ENCODE measurements at regions not wholly inside any gene's neighbourhood (a gene's known extent, or its start where the extent isn't known, plus 50 kb on each side); places are given as distances from the start of the nearest gene placed in this dataset.
"Not testable (repeated sequence)": the region's sequence is repeated elsewhere in the genome, so short reads cannot be mapped to it uniquely, and the experiment has no call there.

- not testable (repeated sequence) for H3K4me3 ChIP-seq (ENCODE audit: low read length in 2 of 2); H3K4me1 ChIP-seq (ENCODE audit: control insufficient read depth in 2 of 2, insufficient read depth in 2 of 2, low read length in 2 of 2); H3K27me3 ChIP-seq (ENCODE audit: control insufficient read depth in 2 of 2, insufficient read depth in 2 of 2, low read length in 2 of 2); H3K9ac ChIP-seq (ENCODE audit: low read depth in 1 of 2, low read length in 2 of 2); H3K36me3 ChIP-seq (ENCODE audit: control insufficient read depth in 2 of 2, insufficient read depth in 2 of 2, low read length in 2 of 2); H3K27ac ChIP-seq (ENCODE audit: low read depth in 2 of 2, low read length in 2 of 2)
- peaks cover 21 to 28% of the 10 kb centered on the region in 2 donors for H3K9me3 ChIP-seq (ENCODE audit: control insufficient read depth in 2 of 2, low read length in 2 of 2)
Observed at GRCh38 chr17:26936645-26937044, 357.3 kb upstream of the WSB1 start.

DNA sequence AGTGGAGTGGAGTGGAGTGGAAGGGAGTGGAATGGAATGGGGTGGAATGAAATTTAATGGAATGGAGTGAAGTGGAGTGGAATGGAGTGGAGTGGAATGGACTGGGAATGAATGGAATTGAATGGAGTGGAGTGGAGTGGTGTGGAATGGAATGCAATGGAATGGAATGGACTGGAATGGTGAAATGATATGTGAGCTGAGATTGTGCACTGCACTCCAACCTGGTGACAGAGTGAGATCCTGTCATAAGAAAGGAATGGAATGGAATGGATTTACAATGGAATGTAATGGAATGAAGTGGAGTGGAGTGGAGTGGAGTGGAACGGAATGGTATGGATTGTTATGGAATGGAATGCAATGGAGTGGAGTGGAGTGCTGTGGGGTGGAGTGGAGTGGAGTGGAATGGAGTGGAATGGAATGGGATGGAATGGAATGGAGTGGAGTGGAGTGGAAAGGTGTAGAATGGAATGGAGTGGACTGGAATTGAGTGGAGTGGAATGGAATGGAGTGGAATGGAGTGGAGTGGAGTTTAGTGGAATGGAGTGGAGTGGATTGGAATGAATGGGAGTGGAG, 356.1 kb upstream of the WSB1 start:
- not testable (repeated sequence) for H3K4me3 ChIP-seq (ENCODE audit: low read length in 2 of 2); H3K27ac ChIP-seq (ENCODE audit: low read depth in 2 of 2, low read length in 2 of 2); H3K9ac ChIP-seq (ENCODE audit: low read depth in 1 of 2, low read length in 2 of 2); H3K4me1 ChIP-seq (ENCODE audit: control insufficient read depth in 2 of 2, insufficient read depth in 2 of 2, low read length in 2 of 2); H3K27me3 ChIP-seq (ENCODE audit: control insufficient read depth in 2 of 2, insufficient read depth in 2 of 2, low read length in 2 of 2); H3K36me3 ChIP-seq (ENCODE audit: control insufficient read depth in 2 of 2, insufficient read depth in 2 of 2, low read length in 2 of 2)
- peaks cover 21 to 28% of the 10 kb centered on the region in 2 donors for H3K9me3 ChIP-seq (ENCODE audit: control insufficient read depth in 2 of 2, low read length in 2 of 2)

DNA sequence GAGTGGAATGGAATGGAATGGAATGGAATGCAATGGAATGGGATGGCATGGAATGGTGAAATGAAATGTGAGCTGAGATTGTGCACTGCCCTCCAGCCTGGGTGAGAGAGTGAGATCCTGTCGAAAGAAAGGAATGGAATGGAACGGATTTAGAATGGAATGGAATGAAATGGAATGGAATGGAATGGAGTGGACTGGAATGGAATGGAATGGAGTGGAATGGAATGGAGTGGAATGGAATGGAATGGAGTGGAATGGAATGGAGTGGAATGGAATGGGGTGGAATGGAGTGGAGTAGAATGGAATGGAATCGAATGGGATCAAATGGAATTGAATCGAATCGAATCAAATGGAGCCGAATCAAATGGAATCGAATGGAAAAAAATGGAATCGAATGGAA, 354.2 kb upstream of the WSB1 start:
- H3K4me1 ChIP-seq (ENCODE audit: control insufficient read depth in 2 of 2, insufficient read depth in 2 of 2, low read length in 2 of 2); H3K9ac ChIP-seq (ENCODE audit: low read depth in 1 of 2, low read length in 2 of 2); H3K36me3 ChIP-seq (ENCODE audit: control insufficient read depth in 2 of 2, insufficient read depth in 2 of 2, low read length in 2 of 2); H3K27ac ChIP-seq (ENCODE audit: low read depth in 2 of 2, low read length in 2 of 2); H3K27me3 ChIP-seq (ENCODE audit: control insufficient read depth in 2 of 2, insufficient read depth in 2 of 2, low read length in 2 of 2); H3K4me3 ChIP-seq (ENCODE audit: low read length in 2 of 2): not testable (repeated sequence)
- H3K9me3 ChIP-seq (ENCODE audit: control insufficient read depth in 2 of 2, low read length in 2 of 2) = peaks cover 21 to 28% of the 10 kb centered on the region in 2 donors

DNA sequence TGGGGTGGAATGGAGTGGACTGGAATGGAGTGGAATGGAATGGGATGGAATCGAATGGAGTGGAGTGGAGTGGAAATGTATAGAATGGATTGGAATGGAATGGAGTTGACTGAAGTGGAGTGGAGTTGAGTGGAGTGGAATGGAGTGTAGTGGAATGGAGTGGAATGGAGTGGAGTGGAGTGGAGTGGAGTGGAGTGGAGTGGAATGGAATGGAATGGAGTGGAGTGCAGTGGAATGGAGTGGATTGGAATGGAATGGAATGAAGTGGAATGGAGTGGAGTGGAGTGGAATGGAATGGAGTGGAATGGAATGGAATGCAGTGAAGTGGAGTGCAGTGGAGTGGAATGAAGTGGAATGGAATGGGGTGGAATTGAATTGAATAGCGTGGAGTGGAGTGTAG, 353.3 kb upstream of the WSB1 start:
- not testable (repeated sequence) for H3K4me3 ChIP-seq (ENCODE audit: low read length in 2 of 2); H3K36me3 ChIP-seq (ENCODE audit: control insufficient read depth in 2 of 2, insufficient read depth in 2 of 2, low read length in 2 of 2); H3K9ac ChIP-seq (ENCODE audit: low read depth in 1 of 2, low read length in 2 of 2); H3K27me3 ChIP-seq (ENCODE audit: control insufficient read depth in 2 of 2, insufficient read depth in 2 of 2, low read length in 2 of 2); H3K4me1 ChIP-seq (ENCODE audit: control insufficient read depth in 2 of 2, insufficient read depth in 2 of 2, low read length in 2 of 2); H3K27ac ChIP-seq (ENCODE audit: low read depth in 2 of 2, low read length in 2 of 2)
- H3K9me3 ChIP-seq (ENCODE audit: control insufficient read depth in 2 of 2, low read length in 2 of 2) = peaks cover 21 to 28% of the 10 kb centered on the region in 2 donors

DNA sequence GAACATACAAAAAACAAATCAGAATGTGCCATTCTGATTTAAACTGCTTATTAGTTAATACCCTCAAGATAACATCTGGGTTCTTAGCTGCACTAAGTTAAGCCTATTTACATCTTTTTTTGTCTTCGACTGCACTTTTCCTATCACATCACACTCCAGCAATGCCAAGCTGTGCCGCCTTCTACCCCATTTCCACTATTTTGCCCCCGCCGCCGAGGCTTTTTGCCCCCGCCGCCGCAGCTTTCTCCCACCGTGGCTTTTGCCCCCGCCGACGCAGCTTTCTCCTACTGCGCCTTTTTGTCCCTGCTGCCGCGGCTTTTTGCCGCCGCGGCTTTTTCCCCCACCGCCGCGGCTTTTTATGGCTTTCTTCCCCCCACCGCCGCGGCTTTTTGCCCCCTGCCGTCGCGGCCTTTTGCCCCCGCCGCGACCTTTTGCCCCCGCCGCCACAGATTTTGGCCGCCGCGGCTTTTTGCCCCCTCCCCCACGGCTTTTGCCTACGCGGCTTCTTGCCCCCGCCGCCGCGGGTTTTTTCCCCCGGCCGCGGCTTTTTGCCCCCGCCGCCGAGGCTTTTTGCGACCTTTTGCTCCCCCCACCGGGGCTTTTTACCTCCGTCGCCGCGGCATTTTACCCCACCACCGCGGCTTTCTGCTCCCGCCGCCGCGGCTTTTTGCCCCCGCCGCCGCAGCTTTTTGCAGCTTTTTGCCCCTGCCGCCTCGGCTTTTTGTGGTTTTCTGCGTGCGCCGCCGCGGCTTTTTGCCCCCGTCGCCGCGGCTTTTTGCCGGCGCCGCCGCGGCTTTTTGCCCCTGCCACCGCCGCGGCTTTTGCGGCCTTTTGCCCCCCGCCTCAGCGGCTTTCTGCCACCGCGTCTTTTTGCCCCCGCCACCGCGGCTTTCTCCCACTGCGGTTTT, 331.4 kb upstream of the WSB1 start:
- no peak overlapping the region for H3K9ac ChIP-seq (ENCODE audit: low read depth in 1 of 2, low read length in 2 of 2)
- no peaks in the 10 kb centered on the region for H3K27me3 ChIP-seq (ENCODE audit: control insufficient read depth in 2 of 2, insufficient read depth in 2 of 2, low read length in 2 of 2)
- H3K4me3 ChIP-seq (ENCODE audit: low read length in 2 of 2) = no peak overlapping the region
- H3K4me1 ChIP-seq (ENCODE audit: control insufficient read depth in 2 of 2, insufficient read depth in 2 of 2, low read length in 2 of 2) = no peaks in the 10 kb centered on the region
- H3K9me3 ChIP-seq (ENCODE audit: control insufficient read depth in 2 of 2, low read length in 2 of 2) = no peaks in the 10 kb centered on the region
- no peak overlapping the region for H3K27ac ChIP-seq (ENCODE audit: low read depth in 2 of 2, low read length in 2 of 2)
- no peaks in the 10 kb centered on the region for H3K36me3 ChIP-seq (ENCODE audit: control insufficient read depth in 2 of 2, insufficient read depth in 2 of 2, low read length in 2 of 2)

- Histone ChIP-seq H3K4me1 (ENCODE audit: control insufficient read depth in 2 of 2, insufficient read depth in 2 of 2, low read length in 2 of 2) (no peaks in the 10 kb centered on the region), H3K9me3 (ENCODE audit: control insufficient read depth in 2 of 2, low read length in 2 of 2) (no peaks in the 10 kb centered on the region), H3K27ac (ENCODE audit: low read depth in 2 of 2, low read length in 2 of 2) (no peak overlapping the region), H3K27me3 (ENCODE audit: control insufficient read depth in 2 of 2, insufficient read depth in 2 of 2, low read length in 2 of 2) (no peaks in the 10 kb centered on the region), H3K4me3 (ENCODE audit: low read length in 2 of 2) (no peak overlapping the region), H3K9ac (ENCODE audit: low read depth in 1 of 2, low read length in 2 of 2) (no peak overlapping the region), H3K36me3 (ENCODE audit: control insufficient read depth in 2 of 2, insufficient read depth in 2 of 2, low read length in 2 of 2) (no peaks in the 10 kb centered on the region)
Observed at GRCh38 chr17:26963163-26963503, 330.8 kb upstream of the WSB1 start.

DNA sequence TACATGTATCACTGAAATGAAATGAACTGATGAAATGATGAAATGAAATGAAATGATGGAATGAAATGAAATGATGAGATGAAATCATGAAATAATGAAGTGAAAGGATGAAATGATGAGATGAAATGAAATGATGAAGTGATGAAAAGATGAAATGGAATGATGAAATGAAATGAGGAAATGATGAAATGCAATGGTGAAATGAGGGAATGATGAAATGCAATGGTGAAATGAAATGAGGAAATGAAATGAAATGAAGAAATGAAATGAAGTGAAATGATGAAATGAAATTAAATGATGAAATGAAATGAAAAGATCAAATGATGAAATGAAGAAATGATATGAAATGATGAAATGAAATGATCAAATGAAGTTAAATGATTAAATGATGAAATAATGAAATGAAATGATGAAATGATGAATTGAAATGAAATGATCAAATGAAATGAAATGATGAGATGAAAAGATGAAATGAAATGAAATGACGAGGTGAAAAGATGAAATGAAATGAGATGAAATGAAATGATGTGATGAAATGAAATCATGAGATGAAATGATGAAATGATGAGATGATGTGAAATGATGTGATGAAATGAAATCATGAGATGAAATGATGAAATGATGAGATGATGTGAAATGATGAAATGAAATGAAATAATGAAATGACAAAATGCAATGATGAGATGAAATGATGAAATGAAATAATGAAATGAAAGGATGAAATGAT, 327.9 kb upstream of the WSB1 start:
- not testable (repeated sequence) for H3K27me3 ChIP-seq (ENCODE audit: control insufficient read depth in 2 of 2, insufficient read depth in 2 of 2, low read length in 2 of 2); H3K36me3 ChIP-seq (ENCODE audit: control insufficient read depth in 2 of 2, insufficient read depth in 2 of 2, low read length in 2 of 2); H3K9ac ChIP-seq (ENCODE audit: low read depth in 1 of 2, low read length in 2 of 2); H3K4me1 ChIP-seq (ENCODE audit: control insufficient read depth in 2 of 2, insufficient read depth in 2 of 2, low read length in 2 of 2); H3K27ac ChIP-seq (ENCODE audit: low read depth in 2 of 2, low read length in 2 of 2); H3K9me3 ChIP-seq (ENCODE audit: control insufficient read depth in 2 of 2, low read length in 2 of 2); H3K4me3 ChIP-seq (ENCODE audit: low read length in 2 of 2)

GRCh38 chr17:26966625-26967179, 327.2 kb upstream of the WSB1 start:
- not testable (repeated sequence) for H3K27me3 ChIP-seq (ENCODE audit: control insufficient read depth in 2 of 2, insufficient read depth in 2 of 2, low read length in 2 of 2); H3K9ac ChIP-seq (ENCODE audit: low read depth in 1 of 2, low read length in 2 of 2); H3K36me3 ChIP-seq (ENCODE audit: control insufficient read depth in 2 of 2, insufficient read depth in 2 of 2, low read length in 2 of 2); H3K4me3 ChIP-seq (ENCODE audit: low read length in 2 of 2); H3K4me1 ChIP-seq (ENCODE audit: control insufficient read depth in 2 of 2, insufficient read depth in 2 of 2, low read length in 2 of 2); H3K27ac ChIP-seq (ENCODE audit: low read depth in 2 of 2, low read length in 2 of 2); H3K9me3 ChIP-seq (ENCODE audit: control insufficient read depth in 2 of 2, low read length in 2 of 2)

GRCh38 chr17:26981845-26982425, 312.0 kb upstream of the WSB1 start:
- not testable (repeated sequence) for H3K36me3 ChIP-seq (ENCODE audit: control insufficient read depth in 2 of 2, insufficient read depth in 2 of 2, low read length in 2 of 2); H3K27me3 ChIP-seq (ENCODE audit: control insufficient read depth in 2 of 2, insufficient read depth in 2 of 2, low read length in 2 of 2); H3K4me1 ChIP-seq (ENCODE audit: control insufficient read depth in 2 of 2, insufficient read depth in 2 of 2, low read length in 2 of 2); H3K9ac ChIP-seq (ENCODE audit: low read depth in 1 of 2, low read length in 2 of 2); H3K4me3 ChIP-seq (ENCODE audit: low read length in 2 of 2); H3K9me3 ChIP-seq (ENCODE audit: control insufficient read depth in 2 of 2, low read length in 2 of 2); H3K27ac ChIP-seq (ENCODE audit: low read depth in 2 of 2, low read length in 2 of 2)

DNA sequence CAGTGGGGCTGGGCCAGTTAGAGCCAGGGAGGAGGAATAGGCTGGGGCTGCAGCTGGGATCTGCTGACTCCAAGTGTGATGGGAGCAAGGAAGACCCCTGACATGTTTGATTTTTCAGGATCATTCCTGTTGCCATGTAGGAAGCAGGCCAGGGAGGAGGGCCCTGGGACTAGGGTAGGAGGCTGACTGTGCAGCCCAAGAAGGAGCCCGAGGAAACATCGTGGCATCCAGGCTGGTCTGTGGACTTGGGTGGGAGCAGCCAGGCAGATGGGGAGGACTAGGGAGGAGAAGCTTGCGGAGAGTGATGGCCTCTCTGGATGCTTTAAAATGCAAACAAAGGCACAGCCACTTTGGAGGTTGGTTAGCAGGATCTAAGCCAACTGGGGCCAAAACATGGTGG, 311.4 kb upstream of the WSB1 start:
- H3K27me3 ChIP-seq (ENCODE audit: control insufficient read depth in 2 of 2, insufficient read depth in 2 of 2, low read length in 2 of 2); H3K4me3 ChIP-seq (ENCODE audit: low read length in 2 of 2); H3K27ac ChIP-seq (ENCODE audit: low read depth in 2 of 2, low read length in 2 of 2): not testable (repeated sequence)

More for the DNA sequence above, 311.4 kb upstream of the WSB1 start:
- not testable (repeated sequence) for H3K9ac ChIP-seq (ENCODE audit: low read depth in 1 of 2, low read length in 2 of 2); H3K36me3 ChIP-seq (ENCODE audit: control insufficient read depth in 2 of 2, insufficient read depth in 2 of 2, low read length in 2 of 2); H3K4me1 ChIP-seq (ENCODE audit: control insufficient read depth in 2 of 2, insufficient read depth in 2 of 2, low read length in 2 of 2); H3K9me3 ChIP-seq (ENCODE audit: control insufficient read depth in 2 of 2, low read length in 2 of 2)

Measured in mucosa of rectum (tissue), 2 donors.